HG02840 (cell line): ENCODE measurements at regions not wholly inside any gene's neighbourhood (a gene's known extent, or its start where the extent isn't known, plus 50 kb on each side); places are given as distances from the start of the nearest gene placed in this dataset.
"Not testable (repeated sequence)": the region's sequence is repeated elsewhere in the genome, so short reads cannot be mapped to it uniquely, and the experiment has no call there.

ENCODE experiments used
- ATAC-seq: cut with Tn5 transposase; IDR thresholded peaks from one replicate; pipeline ENCODE4 v1.9.1; 2021; ENCODE audit warnings: mild to moderate bottlenecking, moderate library complexity, moderate number of reproducible peaks; ENCODE audit not compliant: unreplicated experiment, low FRiP score

GRCh38 chr16:73973174-73973573 lies 323.4 kb upstream of the PSMD7 start:
- ATAC-seq = no peak

GRCh38 chr16:73966851-73967250 lies 329.8 kb upstream of the PSMD7 start:
- ATAC-seq = no peak

- ATAC-seq = no peak
Measured at GRCh38 chr16:73965591-73965990, 331.0 kb upstream of the PSMD7 start.

- ATAC-seq = no peak
Measured at GRCh38 chr16:73956587-73957494, 339.8 kb upstream of the PSMD7 start.

- no peak for ATAC-seq
Measured at GRCh38 chr16:73955702-73956101, 340.9 kb upstream of the PSMD7 start.

GRCh38 chr16:73955255-73955654 lies 341.4 kb upstream of the PSMD7 start:
- no peak for ATAC-seq

- no peak for ATAC-seq
Measured at GRCh38 chr16:73951481-73951880, 345.1 kb upstream of the PSMD7 start.

- ATAC-seq = no peak
Measured at GRCh38 chr16:73949574-73950320, 346.9 kb upstream of the PSMD7 start.

GRCh38 chr16:73945631-73946030 lies 351.0 kb upstream of the PSMD7 start:
- ATAC-seq = no peak

GRCh38 chr16:73943184-73943583 lies 353.4 kb upstream of the PSMD7 start:
- not testable (repeated sequence) for ATAC-seq

- ATAC-seq = not testable (repeated sequence)
Measured at GRCh38 chr16:73940786-73941185, 355.8 kb upstream of the PSMD7 start.

- ATAC-seq = no peak
Measured at GRCh38 chr16:73923951-73924350, 372.7 kb upstream of the PSMD7 start.

GRCh38 chr16:73921295-73921694 lies 375.3 kb upstream of the PSMD7 start:
- ATAC-seq = no peak

GRCh38 chr16:73916829-73917594 lies 379.6 kb upstream of the PSMD7 start:
- no peak for ATAC-seq

GRCh38 chr16:73915935-73916334 lies 380.7 kb upstream of the PSMD7 start:
- no peak for ATAC-seq

- ATAC-seq = no peak
Measured at GRCh38 chr16:73915140-73915539, 381.5 kb upstream of the PSMD7 start.

GRCh38 chr16:73912850-73913249 lies 383.8 kb upstream of the PSMD7 start:
- ATAC-seq = no peak

- ATAC-seq = no peak
Measured at GRCh38 chr16:73912281-73912680, 384.3 kb upstream of the PSMD7 start.

- no peak for ATAC-seq
Measured at GRCh38 chr16:73909529-73910035, 387.0 kb upstream of the PSMD7 start.

GRCh38 chr16:73891129-73891542 lies 405.5 kb upstream of the PSMD7 start:
- no peak for ATAC-seq
